ENCODE measurements at regions not wholly inside any gene's neighbourhood (a gene's known extent, or its start where the extent isn't known, plus 50 kb on each side); places are given as distances from the start of the nearest gene placed in this dataset.

- DNase-seq (ENCODE audit: low spot score): no peak
Observed at GRCh38 chr7:85890244-85890811, 703.5 kb upstream of the SEMA3D start.

- no peak for DNase-seq (ENCODE audit: low spot score)
Observed at GRCh38 chr7:85887133-85887532, 700.3 kb upstream of the SEMA3D start.

GRCh38 chr7:85882335-85882734, 695.5 kb upstream of the SEMA3D start:
- DNase-seq (ENCODE audit: low spot score): no peak

- no peak for DNase-seq (ENCODE audit: low spot score)
Observed at GRCh38 chr7:85875398-85875797, 688.5 kb upstream of the SEMA3D start.

GRCh38 chr7:85866540-85866939, 679.7 kb upstream of the SEMA3D start:
- no peak for DNase-seq (ENCODE audit: low spot score)

GRCh38 chr7:85851571-85852193, 664.8 kb upstream of the SEMA3D start:
- no peak for DNase-seq (ENCODE audit: low spot score)

- DNase-seq (ENCODE audit: low spot score): no peak
Observed at GRCh38 chr7:85850381-85850780, 663.5 kb upstream of the SEMA3D start.

GRCh38 chr7:85840554-85840953, 653.7 kb upstream of the SEMA3D start:
- no peak for DNase-seq (ENCODE audit: low spot score)

- no peak for DNase-seq (ENCODE audit: low spot score)
Observed at GRCh38 chr7:85833066-85833465, 646.2 kb upstream of the SEMA3D start.

- no peak for DNase-seq (ENCODE audit: low spot score)
Observed at GRCh38 chr7:85830982-85831381, 644.1 kb upstream of the SEMA3D start.

GRCh38 chr7:85829817-85830432, 643.1 kb upstream of the SEMA3D start:
- DNase-seq (ENCODE audit: low spot score): no peak

GRCh38 chr7:85829176-85829575, 642.3 kb upstream of the SEMA3D start:
- no peak for DNase-seq (ENCODE audit: low spot score)

- DNase-seq (ENCODE audit: low spot score): no peak
Observed at GRCh38 chr7:85828614-85829013, 641.8 kb upstream of the SEMA3D start.

GRCh38 chr7:85823396-85824080, 636.7 kb upstream of the SEMA3D start:
- no peak for DNase-seq (ENCODE audit: low spot score)

GRCh38 chr7:85821926-85822325, 635.1 kb upstream of the SEMA3D start:
- no peak for DNase-seq (ENCODE audit: low spot score)

- DNase-seq (ENCODE audit: low spot score): no peak
Observed at GRCh38 chr7:85820702-85821443, 634.0 kb upstream of the SEMA3D start.

GRCh38 chr7:85815526-85815925, 628.7 kb upstream of the SEMA3D start:
- no peak for DNase-seq (ENCODE audit: low spot score)

GRCh38 chr7:85806321-85806720, 619.5 kb upstream of the SEMA3D start:
- no peak for DNase-seq (ENCODE audit: low spot score)

- no peak for DNase-seq (ENCODE audit: low spot score)
Observed at GRCh38 chr7:85805656-85806055, 618.8 kb upstream of the SEMA3D start.

GRCh38 chr7:85805249-85805648, 618.4 kb upstream of the SEMA3D start:
- DNase-seq (ENCODE audit: low spot score): no peak

- DNase-seq (ENCODE audit: low spot score): no peak
Observed at GRCh38 chr7:85802211-85802610, 615.4 kb upstream of the SEMA3D start.

- no peak for DNase-seq (ENCODE audit: low spot score)
Observed at GRCh38 chr7:85796956-85797355, 610.1 kb upstream of the SEMA3D start.
